ENCODE measurements at regions not wholly inside any gene's neighbourhood (a gene's known extent, or its start where the extent isn't known, plus 50 kb on each side); places are given as distances from the start of the nearest gene placed in this dataset.

DNA sequence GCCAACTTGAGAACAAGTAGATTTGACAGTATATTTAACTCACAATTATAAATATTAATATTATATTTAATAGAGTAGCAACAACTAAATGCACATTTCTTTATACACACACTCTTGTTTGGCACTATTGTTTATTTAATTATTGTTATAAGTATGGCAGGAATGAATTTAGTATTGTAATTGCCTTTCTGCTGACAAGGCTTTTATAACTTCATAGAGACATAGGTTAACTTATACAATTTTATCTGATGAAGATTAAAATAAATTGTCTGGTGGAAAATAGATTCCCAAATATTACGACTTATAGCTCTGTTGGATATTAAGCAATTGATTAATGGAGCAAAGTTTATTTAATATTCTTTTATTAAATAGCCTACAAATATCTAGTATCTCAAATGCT lies 347.9 kb upstream of the CDH19 start:
- no peak overlapping the region for H3K4me3 Mint-ChIP-seq (ENCODE audit: unreplicated experiment)
- no peaks in the 10 kb centered on the region for H3K4me1 Mint-ChIP-seq (ENCODE audit: low read depth)
- no peak for DNase-seq (ENCODE audit: low spot score)
- H3K9me3 Mint-ChIP-seq (ENCODE audit: low read depth): peaks cover 7% of the 10 kb centered on the region
- no peaks in the 10 kb centered on the region for H3K36me3 Mint-ChIP-seq (ENCODE audit: low read depth)
- H3K27me3 Mint-ChIP-seq (ENCODE audit: low read depth): peaks cover 10% of the 10 kb centered on the region
- no peak overlapping the region for H3K27ac Mint-ChIP-seq (ENCODE audit: unreplicated experiment)
- TF ChIP-seq, protein P1, sequence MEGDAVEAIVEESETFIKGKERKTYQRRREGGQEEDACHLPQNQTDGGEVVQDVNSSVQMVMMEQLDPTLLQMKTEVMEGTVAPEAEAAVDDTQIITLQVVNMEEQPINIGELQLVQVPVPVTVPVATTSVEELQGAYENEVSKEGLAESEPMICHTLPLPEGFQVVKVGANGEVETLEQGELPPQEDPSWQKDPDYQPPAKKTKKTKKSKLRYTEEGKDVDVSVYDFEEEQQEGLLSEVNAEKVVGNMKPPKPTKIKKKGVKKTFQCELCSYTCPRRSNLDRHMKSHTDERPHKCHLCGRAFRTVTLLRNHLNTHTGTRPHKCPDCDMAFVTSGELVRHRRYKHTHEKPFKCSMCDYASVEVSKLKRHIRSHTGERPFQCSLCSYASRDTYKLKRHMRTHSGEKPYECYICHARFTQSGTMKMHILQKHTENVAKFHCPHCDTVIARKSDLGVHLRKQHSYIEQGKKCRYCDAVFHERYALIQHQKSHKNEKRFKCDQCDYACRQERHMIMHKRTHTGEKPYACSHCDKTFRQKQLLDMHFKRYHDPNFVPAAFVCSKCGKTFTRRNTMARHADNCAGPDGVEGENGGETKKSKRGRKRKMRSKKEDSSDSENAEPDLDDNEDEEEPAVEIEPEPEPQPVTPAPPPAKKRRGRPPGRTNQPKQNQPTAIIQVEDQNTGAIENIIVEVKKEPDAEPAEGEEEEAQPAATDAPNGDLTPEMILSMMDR (IDR thresholded peaks at IDR 0.05): no peak

DNA sequence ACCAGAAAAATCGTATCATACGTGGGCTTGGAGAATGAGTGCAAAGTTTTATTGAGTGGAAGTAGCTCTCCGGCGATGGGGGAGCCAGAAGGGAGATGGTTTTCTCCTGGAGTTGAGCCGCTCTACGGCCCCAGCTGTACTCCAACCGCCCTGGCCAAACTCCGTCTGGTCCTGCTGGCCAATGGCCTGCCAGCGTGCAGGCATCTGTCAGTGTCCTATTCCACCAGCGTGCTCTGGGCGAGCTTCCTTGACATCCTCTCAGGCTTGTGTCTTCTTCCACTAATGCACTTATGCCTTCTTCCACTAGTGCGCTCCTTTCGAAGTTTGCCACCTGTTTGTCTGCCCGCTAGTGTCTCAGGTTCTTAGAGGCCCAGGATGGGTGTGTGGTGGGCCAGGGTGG lies 345.5 kb upstream of the CDH19 start:
- H3K4me3 Mint-ChIP-seq (ENCODE audit: unreplicated experiment): no peak overlapping the region
- no peaks in the 10 kb centered on the region for H3K36me3 Mint-ChIP-seq (ENCODE audit: low read depth)
- peaks cover 7% of the 10 kb centered on the region for H3K9me3 Mint-ChIP-seq (ENCODE audit: low read depth)
- TF ChIP-seq, protein P1 (IDR thresholded peaks at IDR 0.05): no peak
- H3K27me3 Mint-ChIP-seq (ENCODE audit: low read depth): peaks cover 8% of the 10 kb centered on the region
- no peak overlapping the region for H3K27ac Mint-ChIP-seq (ENCODE audit: unreplicated experiment)
- H3K4me1 Mint-ChIP-seq (ENCODE audit: low read depth): no peaks in the 10 kb centered on the region
- DNase-seq (ENCODE audit: low spot score): peak; percentile 79

DNA sequence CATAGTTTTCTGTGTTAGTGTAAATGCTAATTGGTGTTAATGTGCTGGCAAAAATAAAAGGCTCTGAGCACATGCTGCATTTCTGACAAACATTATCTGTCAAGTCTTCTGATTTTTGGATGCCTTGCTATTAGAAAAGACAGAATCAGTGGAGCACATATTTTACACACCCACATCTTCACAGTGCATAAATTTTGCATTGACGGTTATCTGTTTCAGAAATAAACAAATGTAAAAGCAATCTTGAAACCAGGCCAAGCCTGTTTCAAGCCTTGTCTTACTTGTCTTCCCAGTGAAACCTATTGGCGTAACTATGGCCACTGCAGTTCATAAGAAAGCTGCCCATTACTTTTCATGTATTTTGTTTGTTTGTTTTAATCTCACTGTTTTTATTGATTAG lies 333.7 kb upstream of the CDH19 start:
- Mint-ChIP-seq H3K9me3 (ENCODE audit: low read depth) (peaks cover 14% of the 10 kb centered on the region), H3K36me3 (ENCODE audit: low read depth) (no peaks in the 10 kb centered on the region), H3K4me1 (ENCODE audit: low read depth) (no peaks in the 10 kb centered on the region), H3K27me3 (ENCODE audit: low read depth) (no peaks in the 10 kb centered on the region), H3K4me3 (ENCODE audit: unreplicated experiment) (no peak overlapping the region), H3K27ac (ENCODE audit: unreplicated experiment) (no peak overlapping the region)
- DNase-seq (ENCODE audit: low spot score): no peak
- TF ChIP-seq, protein P1 (IDR thresholded peaks at IDR 0.05): no peak

DNA sequence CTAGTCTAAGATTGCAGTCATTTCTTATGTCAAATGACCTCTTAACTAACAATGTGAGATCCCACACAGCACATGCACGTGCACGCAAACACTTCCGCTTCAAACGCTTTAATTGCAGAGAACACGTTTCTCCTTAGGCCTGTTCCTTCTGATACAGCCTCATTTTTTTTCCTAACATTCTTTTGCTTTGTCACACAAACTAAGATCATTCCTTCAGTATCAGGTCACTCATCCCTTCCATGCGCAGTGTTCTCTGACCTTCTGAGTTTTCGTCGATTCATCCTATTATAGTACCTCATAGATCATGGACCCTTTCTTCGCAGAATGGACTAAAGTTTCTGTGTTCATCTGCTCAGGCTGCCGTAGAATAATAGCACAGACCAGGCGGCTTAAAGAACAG lies 327.1 kb upstream of the CDH19 start:
- Mint-ChIP-seq H3K9me3 (ENCODE audit: low read depth) (no peaks in the 10 kb centered on the region), H3K36me3 (ENCODE audit: low read depth) (no peaks in the 10 kb centered on the region), H3K4me3 (ENCODE audit: unreplicated experiment) (no peak overlapping the region), H3K27me3 (ENCODE audit: low read depth) (peaks cover 4% of the 10 kb centered on the region), H3K27ac (ENCODE audit: unreplicated experiment) (no peak overlapping the region), H3K4me1 (ENCODE audit: low read depth) (no peaks in the 10 kb centered on the region)
- no peak for DNase-seq (ENCODE audit: low spot score)
- TF ChIP-seq, protein P1 (IDR thresholded peaks at IDR 0.05): no peak

DNA sequence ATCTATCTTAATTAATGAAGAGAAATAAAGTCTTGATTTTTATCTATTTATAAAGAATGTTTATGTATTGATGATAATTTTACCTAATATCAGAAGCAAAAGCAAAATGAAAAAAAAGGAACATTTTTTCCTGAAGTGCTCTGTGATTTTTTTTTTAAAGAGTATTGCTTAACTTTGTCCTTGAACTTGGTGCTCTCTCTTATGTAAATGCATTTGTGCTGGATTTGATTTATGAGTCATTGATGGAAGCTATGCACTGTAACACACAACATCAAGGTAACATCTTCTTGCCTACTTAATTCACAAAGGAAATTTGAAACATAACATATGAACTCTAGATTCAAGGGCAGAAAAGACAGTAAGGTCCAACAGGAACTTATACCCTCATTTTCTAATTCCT lies 312.9 kb upstream of the CDH19 start:
- TF ChIP-seq, protein P1 (IDR thresholded peaks at IDR 0.05): no peak
- Mint-ChIP-seq H3K4me1 (ENCODE audit: low read depth) (no peaks in the 10 kb centered on the region), H3K27ac (ENCODE audit: unreplicated experiment) (no peak overlapping the region), H3K27me3 (ENCODE audit: low read depth) (peaks cover 6% of the 10 kb centered on the region), H3K4me3 (ENCODE audit: unreplicated experiment) (no peak overlapping the region), H3K9me3 (ENCODE audit: low read depth) (no peaks in the 10 kb centered on the region), H3K36me3 (ENCODE audit: low read depth) (no peaks in the 10 kb centered on the region)
- no peak for DNase-seq (ENCODE audit: low spot score)

Data from chondrocyte (in vitro differentiated cells).